Fibroblast of pulmonary artery (primary cell): ENCODE measurements at regions not wholly inside any gene's neighbourhood (a gene's known extent, or its start where the extent isn't known, plus 50 kb on each side); places are given as distances from the start of the nearest gene placed in this dataset.

Source experiments
- DNase-seq: peaks from one replicate; pipeline ENCODE4 v3.0.0-alpha.2; 2010; ENCODE audit warnings: low read depth
- H3K4me3 ChIP-seq: replicated peaks from 2 replicates; pipeline ENCODE4 v1.5.1; 2011; ENCODE audit warnings: low read depth, mild to moderate bottlenecking, control low read depth, low read length, moderate library complexity
- TF ChIP-seq, protein P1 (sequence below): IDR thresholded peaks from 2 replicates; pipeline ENCODE4 v1.5.1; 2011; ENCODE audit warnings: mild to moderate bottlenecking, control low read depth, low read length, inconsistent platforms; ENCODE audit errors: missing control alignments

DNA sequence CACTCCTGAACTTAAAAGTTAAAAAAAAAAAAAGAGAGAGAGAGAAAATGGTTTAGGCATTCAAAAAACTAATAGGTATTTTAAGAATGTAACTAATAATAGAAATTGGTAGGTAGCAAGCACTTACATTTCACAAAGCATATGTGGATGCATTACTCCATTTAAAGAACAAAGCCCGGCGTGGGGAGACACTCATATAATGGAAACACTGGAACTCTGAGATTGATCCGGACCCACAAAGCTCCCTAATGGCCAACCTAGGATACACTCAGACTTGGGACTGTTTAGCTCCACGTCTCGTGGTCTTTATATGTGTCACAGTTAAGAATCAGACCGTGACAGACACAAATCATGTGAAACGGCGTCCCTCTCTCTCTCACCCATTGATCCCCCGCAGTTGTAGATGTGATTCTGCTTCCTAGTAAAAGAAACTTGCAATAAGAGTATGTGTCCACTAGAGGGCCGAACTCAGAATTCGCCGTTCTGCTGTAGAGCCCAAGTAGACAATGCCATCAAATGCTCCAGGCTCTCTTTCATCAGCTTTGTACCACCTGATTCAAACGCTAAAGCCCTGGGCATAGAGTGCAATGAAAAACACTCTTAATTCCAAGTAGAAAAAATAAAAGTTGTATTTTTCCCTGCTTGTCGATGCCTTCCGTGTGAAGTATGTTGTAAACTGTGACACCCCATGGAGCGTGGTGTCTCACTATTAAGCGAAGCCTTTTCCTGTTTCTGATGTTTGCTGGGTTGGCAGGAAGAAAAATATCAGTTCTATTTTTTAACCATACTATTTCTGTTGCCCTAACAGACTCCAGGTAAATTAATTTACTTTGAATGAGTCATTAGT is 429.0 kb upstream of the MTPN start:
- TF ChIP-seq, protein P1, sequence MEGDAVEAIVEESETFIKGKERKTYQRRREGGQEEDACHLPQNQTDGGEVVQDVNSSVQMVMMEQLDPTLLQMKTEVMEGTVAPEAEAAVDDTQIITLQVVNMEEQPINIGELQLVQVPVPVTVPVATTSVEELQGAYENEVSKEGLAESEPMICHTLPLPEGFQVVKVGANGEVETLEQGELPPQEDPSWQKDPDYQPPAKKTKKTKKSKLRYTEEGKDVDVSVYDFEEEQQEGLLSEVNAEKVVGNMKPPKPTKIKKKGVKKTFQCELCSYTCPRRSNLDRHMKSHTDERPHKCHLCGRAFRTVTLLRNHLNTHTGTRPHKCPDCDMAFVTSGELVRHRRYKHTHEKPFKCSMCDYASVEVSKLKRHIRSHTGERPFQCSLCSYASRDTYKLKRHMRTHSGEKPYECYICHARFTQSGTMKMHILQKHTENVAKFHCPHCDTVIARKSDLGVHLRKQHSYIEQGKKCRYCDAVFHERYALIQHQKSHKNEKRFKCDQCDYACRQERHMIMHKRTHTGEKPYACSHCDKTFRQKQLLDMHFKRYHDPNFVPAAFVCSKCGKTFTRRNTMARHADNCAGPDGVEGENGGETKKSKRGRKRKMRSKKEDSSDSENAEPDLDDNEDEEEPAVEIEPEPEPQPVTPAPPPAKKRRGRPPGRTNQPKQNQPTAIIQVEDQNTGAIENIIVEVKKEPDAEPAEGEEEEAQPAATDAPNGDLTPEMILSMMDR: peak; percentile 83
- peak; percentile 75 for DNase-seq
- H3K4me3 ChIP-seq: no peak overlapping the region

GRCh38 chr7:136403591-136403990 is 426.4 kb upstream of the MTPN start:
- no peak for DNase-seq
- no peak overlapping the region for H3K4me3 ChIP-seq
- TF ChIP-seq, protein P1: no peak

DNA sequence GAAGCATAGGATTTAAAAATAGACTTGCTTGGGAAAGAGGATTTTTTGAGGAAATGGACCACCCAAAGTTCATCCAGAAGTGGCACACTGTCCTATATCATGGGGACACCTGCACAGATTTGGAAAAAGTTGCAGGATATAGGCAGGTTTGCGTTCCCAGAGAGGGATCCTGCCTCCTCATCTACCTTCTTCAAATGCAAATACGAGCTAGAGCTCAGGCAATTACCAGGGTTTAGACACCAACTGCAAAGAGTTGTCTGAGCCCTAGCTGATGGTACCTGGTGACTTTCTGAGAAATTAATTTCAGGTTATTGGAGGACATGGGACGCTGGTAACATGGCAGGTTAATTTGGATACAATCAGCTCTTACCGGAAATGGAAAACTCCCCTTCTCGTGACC is 423.7 kb upstream of the MTPN start:
- no peak overlapping the region for H3K4me3 ChIP-seq
- TF ChIP-seq, protein P1: no peak
- DNase-seq: no peak

DNA sequence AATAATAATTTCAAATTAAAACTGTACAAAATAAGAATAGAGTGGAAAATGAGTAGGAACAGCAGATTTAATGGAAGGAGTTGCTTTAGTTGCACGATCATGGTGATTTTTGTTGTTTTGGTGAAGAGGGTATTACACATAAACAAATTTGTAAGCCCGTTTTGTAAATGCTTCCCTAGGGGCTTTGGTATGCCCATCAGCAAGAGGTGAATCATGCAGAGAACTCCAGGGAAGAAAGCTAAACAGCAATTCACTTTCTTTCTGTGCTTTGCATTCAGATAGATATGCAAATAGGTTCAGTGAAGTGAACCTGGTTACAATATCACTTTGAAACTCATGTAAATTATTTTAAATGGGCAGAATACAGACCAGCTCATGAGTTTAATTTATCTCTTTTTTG is 422.2 kb upstream of the MTPN start:
- H3K4me3 ChIP-seq: no peak overlapping the region
- TF ChIP-seq, protein P1: no peak
- no peak for DNase-seq

- no peak for DNase-seq
- no peak overlapping the region for H3K4me3 ChIP-seq
- TF ChIP-seq, protein P1: no peak
Observed at GRCh38 chr7:136392856-136393255, 415.7 kb upstream of the MTPN start.

DNA sequence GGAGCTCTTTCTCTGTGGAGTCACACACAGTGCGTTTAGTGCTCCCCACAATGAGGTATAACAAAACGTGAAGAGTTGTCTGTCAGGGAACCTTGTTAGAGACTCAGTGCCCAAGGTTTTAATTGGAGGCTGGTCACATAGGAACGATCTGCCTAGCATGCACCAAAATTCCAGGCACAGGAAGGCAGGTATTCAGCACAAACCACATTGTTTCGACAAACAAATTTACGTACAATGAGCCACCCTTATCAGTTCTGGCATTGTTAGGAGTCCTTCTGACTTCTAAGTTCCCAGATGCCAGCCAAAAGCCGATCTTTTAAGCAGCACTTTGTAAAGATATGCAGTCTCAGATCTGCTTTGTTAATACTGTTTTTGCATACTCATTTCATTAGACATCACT is 414.2 kb upstream of the MTPN start:
- TF ChIP-seq, protein P1: no peak
- DNase-seq: no peak
- no peak overlapping the region for H3K4me3 ChIP-seq

GRCh38 chr7:136389933-136390332 is 412.8 kb upstream of the MTPN start:
- DNase-seq: no peak
- TF ChIP-seq, protein P1: no peak

More at GRCh38 chr7:136389933-136390332, 412.8 kb upstream of the MTPN start:
- no peak overlapping the region for H3K4me3 ChIP-seq
